ENCODE measurements at regions not wholly inside any gene's neighbourhood (a gene's known extent, or its start where the extent isn't known, plus 50 kb on each side); places are given as distances from the start of the nearest gene placed in this dataset.
"Not testable (repeated sequence)": the region's sequence is repeated elsewhere in the genome, so short reads cannot be mapped to it uniquely, and the experiment has no call there.

DNA sequence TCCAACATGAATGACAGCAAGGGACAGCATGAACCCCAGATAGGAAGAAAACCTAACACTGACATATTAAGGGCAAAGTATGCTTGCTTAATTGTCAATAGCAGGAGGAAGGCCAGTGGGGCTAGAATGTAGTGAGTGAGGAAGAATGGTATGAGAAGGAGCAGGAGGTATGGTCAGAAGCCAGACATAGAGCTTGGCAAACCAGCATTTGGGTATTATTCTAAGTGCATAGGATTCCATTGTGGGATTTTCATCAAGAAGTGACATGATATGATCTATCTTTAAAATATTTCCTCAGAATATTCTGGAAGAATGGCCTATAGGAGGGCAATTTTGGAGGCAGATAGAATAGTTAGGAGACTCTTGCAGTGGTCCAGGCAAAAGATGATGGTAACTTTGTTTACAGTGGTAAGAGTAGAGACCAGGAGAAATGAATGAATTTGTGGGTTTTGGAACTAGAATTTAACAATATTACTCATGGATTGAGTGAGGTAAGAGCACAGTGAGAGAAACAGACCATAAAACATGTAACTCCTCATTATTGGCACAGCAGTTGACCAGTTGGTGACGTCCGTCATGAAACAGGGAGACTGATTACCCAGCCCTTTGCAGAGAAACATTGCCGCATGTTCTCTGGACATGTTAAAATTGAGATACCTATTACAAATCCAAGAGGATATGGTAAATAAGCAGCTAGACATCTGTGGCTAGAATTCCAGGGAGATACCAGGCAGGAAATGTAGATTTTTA is 246.5 kb upstream of the HS3ST1 start:
- no peak overlapping the region for H3K4me3 ChIP-seq (replicated peaks in 1 of 2; ENCODE audit: low read depth in 2 of 2, low read length in 2 of 2)
- TF ChIP-seq, protein P1, sequence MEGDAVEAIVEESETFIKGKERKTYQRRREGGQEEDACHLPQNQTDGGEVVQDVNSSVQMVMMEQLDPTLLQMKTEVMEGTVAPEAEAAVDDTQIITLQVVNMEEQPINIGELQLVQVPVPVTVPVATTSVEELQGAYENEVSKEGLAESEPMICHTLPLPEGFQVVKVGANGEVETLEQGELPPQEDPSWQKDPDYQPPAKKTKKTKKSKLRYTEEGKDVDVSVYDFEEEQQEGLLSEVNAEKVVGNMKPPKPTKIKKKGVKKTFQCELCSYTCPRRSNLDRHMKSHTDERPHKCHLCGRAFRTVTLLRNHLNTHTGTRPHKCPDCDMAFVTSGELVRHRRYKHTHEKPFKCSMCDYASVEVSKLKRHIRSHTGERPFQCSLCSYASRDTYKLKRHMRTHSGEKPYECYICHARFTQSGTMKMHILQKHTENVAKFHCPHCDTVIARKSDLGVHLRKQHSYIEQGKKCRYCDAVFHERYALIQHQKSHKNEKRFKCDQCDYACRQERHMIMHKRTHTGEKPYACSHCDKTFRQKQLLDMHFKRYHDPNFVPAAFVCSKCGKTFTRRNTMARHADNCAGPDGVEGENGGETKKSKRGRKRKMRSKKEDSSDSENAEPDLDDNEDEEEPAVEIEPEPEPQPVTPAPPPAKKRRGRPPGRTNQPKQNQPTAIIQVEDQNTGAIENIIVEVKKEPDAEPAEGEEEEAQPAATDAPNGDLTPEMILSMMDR (IDR thresholded peaks at IDR 0.05; ENCODE audit: low read depth, low read length), result no peak
- DNase-seq (ENCODE audit: low read depth in 2 of 2), result no peak

DNA sequence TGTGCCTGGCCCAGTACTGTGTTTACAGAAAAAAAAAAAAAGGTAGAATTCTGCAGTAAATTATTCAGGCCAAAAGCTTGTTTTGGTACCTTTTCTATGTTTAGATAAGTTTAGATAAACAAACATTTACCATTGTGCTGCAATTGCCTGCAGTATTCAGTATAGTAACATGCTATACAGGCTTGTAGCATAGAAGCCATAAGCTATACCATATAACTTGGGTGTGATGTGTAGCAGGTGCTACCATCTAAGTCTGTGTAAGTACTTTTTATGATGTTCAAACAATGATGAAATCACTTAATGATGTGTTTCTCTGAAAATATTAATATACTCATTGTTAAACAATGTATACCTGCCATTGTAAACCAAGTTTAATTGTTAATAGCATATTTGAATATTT is 241.6 kb upstream of the HS3ST1 start:
- TF ChIP-seq, protein P1 (IDR thresholded peaks at IDR 0.05; ENCODE audit: low read depth, low read length), result no peak
- DNase-seq (ENCODE audit: low read depth in 2 of 2), result no peak
- no peak overlapping the region for H3K4me3 ChIP-seq (replicated peaks in 1 of 2; ENCODE audit: low read depth in 2 of 2, low read length in 2 of 2)

GRCh38 chr4:11669156-11669555 is 240.5 kb upstream of the HS3ST1 start:
- TF ChIP-seq, protein P1 (IDR thresholded peaks at IDR 0.05; ENCODE audit: low read depth, low read length), result no peak
- peak in 1 of 2 donors; percentile 74 for DNase-seq (ENCODE audit: low read depth in 2 of 2)
- H3K4me3 ChIP-seq (replicated peaks in 1 of 2; ENCODE audit: low read depth in 2 of 2, low read length in 2 of 2), result no peak overlapping the region

GRCh38 chr4:11663114-11663513 is 234.4 kb upstream of the HS3ST1 start:
- DNase-seq (ENCODE audit: low read depth in 2 of 2), result no peak
- H3K4me3 ChIP-seq (replicated peaks in 1 of 2; ENCODE audit: low read depth in 2 of 2, low read length in 2 of 2), result no peak overlapping the region
- TF ChIP-seq, protein P1 (IDR thresholded peaks at IDR 0.05; ENCODE audit: low read depth, low read length), result no peak

DNA sequence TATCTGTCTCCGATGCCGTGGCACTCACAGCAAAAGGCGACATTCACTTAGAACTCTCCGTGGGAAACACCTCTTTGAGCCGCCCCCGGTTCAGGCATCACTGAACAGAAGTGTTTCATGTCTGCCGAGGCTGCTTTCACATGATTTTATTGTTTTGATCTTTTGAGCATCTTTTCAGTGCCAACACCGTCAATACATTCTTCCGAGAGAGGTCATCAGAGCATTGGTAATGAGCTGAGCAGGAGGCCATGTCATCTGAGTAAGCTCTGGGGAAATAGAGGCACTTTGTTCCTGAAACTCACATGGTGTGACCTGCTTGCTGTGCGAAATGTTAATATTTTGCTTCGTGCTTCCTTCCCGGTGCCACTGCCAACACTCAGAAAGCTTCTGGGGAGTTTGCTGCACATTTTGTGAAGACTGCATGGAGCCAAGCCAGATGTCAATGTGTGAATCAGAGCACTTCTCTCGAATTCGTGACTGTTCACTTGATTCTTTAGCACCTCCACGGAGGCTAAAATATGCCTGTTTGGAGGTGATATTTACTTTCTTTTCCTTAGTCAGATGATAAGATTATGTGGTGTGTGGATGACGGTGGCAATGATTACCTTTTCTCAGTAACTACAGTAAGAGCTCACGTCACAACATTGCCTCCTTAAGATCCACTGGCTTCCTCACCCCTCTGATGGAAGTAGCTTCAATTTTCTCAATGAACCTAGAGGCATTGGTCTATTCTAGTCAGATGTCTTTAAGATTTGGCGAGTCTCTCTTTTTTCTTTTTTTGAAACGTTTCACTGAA is 222.3 kb upstream of the HS3ST1 start:
- TF ChIP-seq, protein P1 (IDR thresholded peaks at IDR 0.05; ENCODE audit: low read depth, low read length), result no peak
- peak; percentile 51 to 53 for DNase-seq (ENCODE audit: low read depth in 2 of 2)
- peak overlapping the region in 1 of 2 donors; percentile 0 for H3K4me3 ChIP-seq (replicated peaks in 1 of 2; ENCODE audit: low read depth in 2 of 2, low read length in 2 of 2)

DNA sequence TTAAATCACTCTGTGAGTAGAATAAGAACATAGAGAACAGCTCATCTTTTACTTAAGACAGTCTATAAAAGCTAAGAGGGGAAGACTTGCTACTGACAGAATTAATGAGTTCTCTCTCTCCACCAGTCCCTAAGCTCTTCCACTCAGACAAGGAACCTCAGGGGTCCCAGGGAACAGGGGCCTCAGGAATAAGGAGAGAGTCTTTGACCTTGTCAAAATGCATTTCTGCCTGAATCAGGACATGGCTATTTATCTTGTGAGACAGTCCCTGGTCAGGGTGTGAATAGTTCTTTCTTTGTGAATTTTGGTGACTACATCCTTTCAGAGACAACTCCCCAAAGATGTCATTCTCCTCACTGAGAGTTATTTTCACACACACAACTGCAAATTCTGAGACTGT is 218.7 kb upstream of the HS3ST1 start:
- no peak for DNase-seq (ENCODE audit: low read depth in 2 of 2)
- H3K4me3 ChIP-seq (replicated peaks in 1 of 2; ENCODE audit: low read depth in 2 of 2, low read length in 2 of 2), result no peak overlapping the region
- TF ChIP-seq, protein P1 (IDR thresholded peaks at IDR 0.05; ENCODE audit: low read depth, low read length), result no peak

GRCh38 chr4:11643081-11643480 is 214.4 kb upstream of the HS3ST1 start:
- not testable (repeated sequence) for H3K4me3 ChIP-seq (replicated peaks in 1 of 2; ENCODE audit: low read depth in 2 of 2, low read length in 2 of 2)
- DNase-seq (ENCODE audit: low read depth in 2 of 2), result peak; percentile 25 to 49

All from cardiac fibroblast (primary cell).